ENCODE measurements at regions not wholly inside any gene's neighbourhood (a gene's known extent, or its start where the extent isn't known, plus 50 kb on each side); places are given as distances from the start of the nearest gene placed in this dataset.

DNA sequence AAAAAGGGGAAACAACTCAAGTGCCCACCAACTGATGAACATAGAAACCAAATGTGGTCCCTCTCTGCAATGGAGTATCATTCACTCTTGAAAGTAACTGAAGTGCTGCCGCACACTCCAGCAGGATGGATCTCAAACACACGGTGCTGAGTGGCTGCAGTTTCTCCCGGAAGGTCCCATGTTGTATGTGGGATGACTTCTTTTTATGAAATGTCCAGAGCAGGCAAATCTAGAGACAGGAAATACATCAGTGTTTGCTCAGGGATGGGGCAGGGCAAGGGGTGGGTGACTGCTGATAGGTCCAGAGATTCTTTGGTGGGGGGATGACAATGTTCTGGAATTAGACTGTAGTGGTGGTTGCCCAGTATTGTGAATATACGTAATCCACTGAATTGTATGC lies 89.9 kb upstream of the ADAMTS2 start:
- Mint-ChIP-seq H3K9me3 (no peaks in the 10 kb centered on the region), H3K36me3 (no peaks in the 10 kb centered on the region), H3K27me3 (ENCODE audit: low read depth in 2 of 2) (no peaks in the 10 kb centered on the region), H3K27ac (no peak overlapping the region), H3K4me1 (no peaks in the 10 kb centered on the region), H3K4me3 (no peak overlapping the region)
- WGBS (ENCODE audit: insufficient coverage): 91% methylated on average over 4 of the region's 4 CpGs
- no peaks in the 10 kb centered on the region for H3K27me3 ChIP-seq (ENCODE audit: control insufficient read depth, insufficient read depth, low read length)
- TF ChIP-seq, protein P1, sequence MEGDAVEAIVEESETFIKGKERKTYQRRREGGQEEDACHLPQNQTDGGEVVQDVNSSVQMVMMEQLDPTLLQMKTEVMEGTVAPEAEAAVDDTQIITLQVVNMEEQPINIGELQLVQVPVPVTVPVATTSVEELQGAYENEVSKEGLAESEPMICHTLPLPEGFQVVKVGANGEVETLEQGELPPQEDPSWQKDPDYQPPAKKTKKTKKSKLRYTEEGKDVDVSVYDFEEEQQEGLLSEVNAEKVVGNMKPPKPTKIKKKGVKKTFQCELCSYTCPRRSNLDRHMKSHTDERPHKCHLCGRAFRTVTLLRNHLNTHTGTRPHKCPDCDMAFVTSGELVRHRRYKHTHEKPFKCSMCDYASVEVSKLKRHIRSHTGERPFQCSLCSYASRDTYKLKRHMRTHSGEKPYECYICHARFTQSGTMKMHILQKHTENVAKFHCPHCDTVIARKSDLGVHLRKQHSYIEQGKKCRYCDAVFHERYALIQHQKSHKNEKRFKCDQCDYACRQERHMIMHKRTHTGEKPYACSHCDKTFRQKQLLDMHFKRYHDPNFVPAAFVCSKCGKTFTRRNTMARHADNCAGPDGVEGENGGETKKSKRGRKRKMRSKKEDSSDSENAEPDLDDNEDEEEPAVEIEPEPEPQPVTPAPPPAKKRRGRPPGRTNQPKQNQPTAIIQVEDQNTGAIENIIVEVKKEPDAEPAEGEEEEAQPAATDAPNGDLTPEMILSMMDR (IDR thresholded peaks at IDR 0.05): no peak
- no peaks in the 10 kb centered on the region for H3K36me3 ChIP-seq (ENCODE audit: control insufficient read depth, insufficient read depth, low read length)
- H3K27ac ChIP-seq (ENCODE audit: low read length): no peak overlapping the region
- H3K4me3 ChIP-seq (ENCODE audit: low read length): no peak overlapping the region
- H3K9me3 ChIP-seq (ENCODE audit: control insufficient read depth, insufficient read depth, low read length): peaks cover 2% of the 10 kb centered on the region
- DNase-seq (no peak), ATAC-seq (no peak)
- H3K4me1 ChIP-seq (ENCODE audit: control insufficient read depth, insufficient read depth, low read length): no peaks in the 10 kb centered on the region
- intact Hi-C loops (cut with micrococcal nuclease): no loop called here

DNA sequence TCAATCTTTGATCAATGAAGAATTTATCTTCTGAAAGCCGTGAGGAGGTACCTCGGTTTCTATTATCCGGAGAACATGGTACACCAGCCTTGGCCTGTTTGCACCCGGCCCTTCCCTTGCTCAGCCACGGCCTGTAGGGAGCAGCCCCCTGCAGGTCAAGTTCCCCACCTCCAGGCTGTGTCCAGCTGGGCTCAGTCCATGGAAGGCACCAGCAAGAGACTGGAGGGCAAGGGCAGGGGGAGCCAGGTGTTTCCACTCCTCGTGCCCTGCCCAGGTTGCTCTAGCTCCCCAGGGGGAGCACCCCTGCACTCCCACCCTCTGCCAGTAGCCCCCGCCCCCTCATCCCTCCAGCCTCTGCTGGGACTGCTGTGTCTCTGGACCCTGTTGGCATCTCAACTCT lies 87.3 kb upstream of the ADAMTS2 start:
- Histone ChIP-seq H3K4me1 (ENCODE audit: control insufficient read depth, insufficient read depth, low read length) (no peaks in the 10 kb centered on the region), H3K36me3 (ENCODE audit: control insufficient read depth, insufficient read depth, low read length) (no peaks in the 10 kb centered on the region), H3K4me3 (ENCODE audit: low read length) (no peak overlapping the region), H3K9me3 (ENCODE audit: control insufficient read depth, insufficient read depth, low read length) (peaks cover 2% of the 10 kb centered on the region), H3K27ac (ENCODE audit: low read length) (no peak overlapping the region), H3K27me3 (ENCODE audit: control insufficient read depth, insufficient read depth, low read length) (no peaks in the 10 kb centered on the region)
- Mint-ChIP-seq H3K36me3 (no peaks in the 10 kb centered on the region), H3K9me3 (no peaks in the 10 kb centered on the region), H3K27me3 (ENCODE audit: low read depth in 2 of 2) (no peaks in the 10 kb centered on the region), H3K27ac (no peak overlapping the region), H3K4me3 (no peak overlapping the region), H3K4me1 (no peaks in the 10 kb centered on the region)
- TF ChIP-seq, protein P1 (IDR thresholded peaks at IDR 0.05): no peak
- DNase-seq (no peak), ATAC-seq (no peak)
- intact Hi-C loops (cut with micrococcal nuclease): no loop called here
- 69% methylated on average over 7 of the region's 7 CpGs for WGBS (ENCODE audit: insufficient coverage)

DNA sequence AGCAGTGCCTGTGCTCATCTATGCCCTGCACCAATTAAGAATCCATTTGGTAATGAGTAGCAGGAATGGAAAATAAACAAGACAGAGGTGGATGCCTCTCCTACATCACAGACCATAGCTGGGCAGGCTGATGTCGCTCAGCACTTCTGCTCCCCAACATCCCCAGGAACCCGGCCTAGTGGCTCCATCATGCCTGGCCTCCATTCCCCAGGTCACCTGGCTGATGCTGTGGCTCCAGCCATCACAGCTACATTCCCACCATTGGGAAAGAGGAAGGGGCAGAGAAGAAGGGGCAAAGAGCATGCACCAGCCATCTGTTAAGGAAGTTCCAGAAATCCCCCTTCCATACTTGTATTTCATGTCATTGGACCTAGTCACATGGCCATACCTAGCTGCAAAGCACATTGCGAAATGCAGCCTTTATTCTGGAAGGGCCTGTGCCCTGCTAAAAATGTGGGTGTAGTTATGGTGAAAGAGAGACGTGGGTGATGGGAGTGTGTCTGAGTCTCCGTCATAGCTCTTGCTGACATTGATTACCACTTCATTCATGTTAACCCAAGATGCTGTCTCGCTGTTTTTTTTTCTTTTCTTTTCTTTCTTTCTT lies 86.1 kb upstream of the ADAMTS2 start:
- H3K4me3 ChIP-seq (ENCODE audit: low read length): no peak overlapping the region
- H3K4me1 ChIP-seq (ENCODE audit: control insufficient read depth, insufficient read depth, low read length): no peaks in the 10 kb centered on the region
- H3K27ac ChIP-seq (ENCODE audit: low read length): no peak overlapping the region
- DNase-seq (no peak), ATAC-seq (no peak)
- WGBS (ENCODE audit: insufficient coverage): 72% methylated on average over 6 of the region's 6 CpGs
- Mint-ChIP-seq H3K9me3 (no peaks in the 10 kb centered on the region), H3K4me3 (no peak overlapping the region), H3K27ac (no peak overlapping the region), H3K27me3 (ENCODE audit: low read depth in 2 of 2) (peaks cover 0 to 3% of the 10 kb centered on the region in 2 donors), H3K36me3 (no peaks in the 10 kb centered on the region), H3K4me1 (no peaks in the 10 kb centered on the region)
- peaks cover 2% of the 10 kb centered on the region for H3K9me3 ChIP-seq (ENCODE audit: control insufficient read depth, insufficient read depth, low read length)
- H3K27me3 ChIP-seq (ENCODE audit: control insufficient read depth, insufficient read depth, low read length): no peaks in the 10 kb centered on the region
- TF ChIP-seq, protein P1 (IDR thresholded peaks at IDR 0.05): no peak
- intact Hi-C loops (cut with micrococcal nuclease): no loop called here
- no peaks in the 10 kb centered on the region for H3K36me3 ChIP-seq (ENCODE audit: control insufficient read depth, insufficient read depth, low read length)

Data from natural killer cell (primary cell).